Ovary (tissue), 3 donors: ENCODE measurements at regions not wholly inside any gene's neighbourhood (a gene's known extent, or its start where the extent isn't known, plus 50 kb on each side); places are given as distances from the start of the nearest gene placed in this dataset.

Experiments used
- EP300 ChIP-seq: sonication (generic); formaldehyde crosslinking; IDR thresholded peaks from one replicate; pipeline ENCODE4 v1.6.1; 2017; ENCODE audit warnings: antibody characterized with exemption
- POLR2A ChIP-seq: fragments of 450-650 bp; IDR thresholded peaks from one replicate; pipeline ENCODE4 v1.6.1; 2017; ENCODE audit warnings: antibody characterized with exemption, mild to moderate bottlenecking, moderate library complexity
- TF ChIP-seq, protein P1 (sequence below), 3 donors: fragments of 450-650 bp in 2 of 3; fragments of 200-600 bp in 1 of 3; IDR thresholded peaks; one replicate each; pipeline versions ENCODE4 v1.5.1 to v1.8.0; 2016 to 2022; ENCODE audit warnings: antibody characterized with exemption in 3 of 3, mild to moderate bottlenecking in 1 of 3
- donor health status: DM: no; HTN: no; CAD: no.

DNA sequence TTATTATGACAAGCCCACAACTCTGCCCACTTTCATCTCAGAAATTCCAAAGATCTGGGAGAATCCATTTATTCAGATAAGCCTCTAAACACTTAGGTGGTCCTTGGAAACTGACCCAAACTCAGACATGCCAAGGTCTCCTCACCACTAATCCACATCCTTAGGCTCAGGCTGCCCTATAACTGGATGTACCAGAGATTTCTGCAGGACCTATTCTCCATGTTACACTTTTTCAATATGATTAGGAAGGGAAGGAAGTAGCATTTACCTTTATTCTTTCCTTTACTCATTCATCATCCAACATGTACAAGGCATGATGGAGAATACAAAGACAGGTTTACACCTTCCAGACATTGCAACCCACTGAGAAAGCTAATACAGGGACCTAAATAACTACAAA, 145.9 kb upstream of the BMP4 start:
- TF ChIP-seq POLR2A (no peak), EP300 (no peak)
- TF ChIP-seq, protein P1, sequence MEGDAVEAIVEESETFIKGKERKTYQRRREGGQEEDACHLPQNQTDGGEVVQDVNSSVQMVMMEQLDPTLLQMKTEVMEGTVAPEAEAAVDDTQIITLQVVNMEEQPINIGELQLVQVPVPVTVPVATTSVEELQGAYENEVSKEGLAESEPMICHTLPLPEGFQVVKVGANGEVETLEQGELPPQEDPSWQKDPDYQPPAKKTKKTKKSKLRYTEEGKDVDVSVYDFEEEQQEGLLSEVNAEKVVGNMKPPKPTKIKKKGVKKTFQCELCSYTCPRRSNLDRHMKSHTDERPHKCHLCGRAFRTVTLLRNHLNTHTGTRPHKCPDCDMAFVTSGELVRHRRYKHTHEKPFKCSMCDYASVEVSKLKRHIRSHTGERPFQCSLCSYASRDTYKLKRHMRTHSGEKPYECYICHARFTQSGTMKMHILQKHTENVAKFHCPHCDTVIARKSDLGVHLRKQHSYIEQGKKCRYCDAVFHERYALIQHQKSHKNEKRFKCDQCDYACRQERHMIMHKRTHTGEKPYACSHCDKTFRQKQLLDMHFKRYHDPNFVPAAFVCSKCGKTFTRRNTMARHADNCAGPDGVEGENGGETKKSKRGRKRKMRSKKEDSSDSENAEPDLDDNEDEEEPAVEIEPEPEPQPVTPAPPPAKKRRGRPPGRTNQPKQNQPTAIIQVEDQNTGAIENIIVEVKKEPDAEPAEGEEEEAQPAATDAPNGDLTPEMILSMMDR (IDR thresholded peaks at IDR 0.05), result no peak
